HCT116 (cell line): ENCODE measurements at regions not wholly inside any gene's neighbourhood (a gene's known extent, or its start where the extent isn't known, plus 50 kb on each side); places are given as distances from the start of the nearest gene placed in this dataset.

Source experiments
- ATAC-seq: fragments of 200-7000 bp; cut with Tn5 transposase; 2 replicates; pipeline ENCODE4 v1.9.1; 2020; ENCODE audit warnings: mild to moderate bottlenecking, moderate library complexity
- BruUV-seq: library from RNA; stranded (reverse); fragments of 400-500 nt; replicated peaks from 2 replicates; lab custom pipeline; 2021; lab: Mats Ljungman, UMichigan
- CTCF ChIA-PET: fragments of 300-600 bp; sonication (Branson Sonifier 250); formaldehyde crosslinking; loops from one replicate; lab custom pipeline; 2021; ENCODE audit warnings: antibody characterized with exemption; lab: Charles Lee
- POLR2A ChIA-PET: fragments of 300-600, 350-600 bp; sonication (Branson Sonifier 250); formaldehyde crosslinking; loops from one replicate; lab custom pipeline; 2021; ENCODE audit warnings: antibody characterized with exemption; lab: Charles Lee
- RAD21 ChIA-PET, 2 experiments: fragments of 300-600 bp; sonication (Branson Sonifier 250); formaldehyde crosslinking; loops; one replicate each; lab custom pipeline; 2023; ENCODE audit warnings: low total read pairs in 2 of 2; ENCODE audit not compliant: uncharacterized antibody in 2 of 2, unreplicated experiment in 2 of 2, low non-redundant PET in 1 of 2; lab: Charles Lee
- DNase-seq: peaks from one replicate; pipeline ENCODE4 v3.0.0-alpha.2; 2010; ENCODE audit warnings: low read depth, low spot score
- H2AFZ ChIP-seq: fragments of 200-600 bp; shearing (Covaris generic), sonication (generic); 2 replicates; pipeline ENCODE4 v1.6.1; 2017; ENCODE audit warnings: low read depth, mixed run types, mixed read lengths, antibody characterized with exemption, low read length; ENCODE audit not compliant: poor library complexity, severe bottlenecking
- H3K27ac ChIP-seq: 2 replicates; pipeline ENCODE4 v1.5.1; 2012; ENCODE audit warnings: low read depth, low read length
- H3K27me3 ChIP-seq: fragments of 200-600 bp; sonication (generic); 2 replicates; pipeline ENCODE4 v1.6.1; 2016; ENCODE audit warnings: mixed run types, low read length, mixed read lengths; ENCODE audit not compliant: insufficient read depth
- H3K36me3 ChIP-seq, 2 experiments: fragments of 200-500 bp in 1 of 2; fragments of 200-600 bp in 1 of 2; sonication (Bioruptor generic) in 1 of 2; sonication (generic) in 1 of 2; 2 replicates each; pipeline versions ENCODE4 v1.5.1 to v1.6.1; 2014 to 2016; ENCODE audit warnings: low read length in 2 of 2, inconsistent platforms in 1 of 2, mixed read lengths in 1 of 2, mixed run types in 1 of 2; ENCODE audit not compliant: insufficient read depth in 2 of 2, control insufficient read depth in 1 of 2
- H3K4me1 ChIP-seq, 2 experiments: fragments of 200-600 bp in 1 of 2; sonication (generic) in 1 of 2; 2 replicates each; pipeline versions ENCODE4 v1.5.1 to v1.6.1; 2012 to 2017; ENCODE audit warnings: low read length in 2 of 2, inconsistent platforms in 1 of 2, mild to moderate bottlenecking in 1 of 2, mixed read lengths in 1 of 2, mixed run types in 1 of 2, moderate library complexity in 1 of 2; ENCODE audit not compliant: insufficient read depth in 2 of 2, control insufficient read depth in 1 of 2
- H3K4me2 ChIP-seq: fragments of 200-600 bp; sonication (generic); 2 replicates; pipeline ENCODE4 v1.6.1; 2017; ENCODE audit warnings: mixed run types, low read length, mixed read lengths
- H3K4me3 ChIP-seq, 2 experiments: fragments of 200-600 bp in 1 of 2; sonication (generic) in 1 of 2; replicated peaks in 1 of 2; 2 replicates each; pipeline ENCODE4 v1.5.1; 2011 to 2016; ENCODE audit warnings: low read length in 2 of 2, control low read depth in 1 of 2, low read depth in 1 of 2, mild to moderate bottlenecking in 1 of 2, mixed read lengths in 1 of 2, mixed run types in 1 of 2
- H3K79me2 ChIP-seq: fragments of 200-600 bp; sonication (generic); 2 replicates; pipeline ENCODE4 v1.6.1; 2017; ENCODE audit warnings: mild to moderate bottlenecking, mixed run types, low read length, moderate library complexity, mixed read lengths; ENCODE audit not compliant: insufficient read depth
- H3K9ac ChIP-seq: fragments of 200-600 bp; sonication (generic); 2 replicates; pipeline ENCODE4 v1.6.1; 2016; ENCODE audit warnings: low read length, mixed read lengths
- H3K9me2 ChIP-seq: fragments of 200-600 bp; sonication (generic), shearing (Covaris generic); 2 replicates; pipeline ENCODE4 v1.6.1; 2017; ENCODE audit warnings: mixed run types, mild to moderate bottlenecking, moderate library complexity; ENCODE audit not compliant: insufficient read depth
- H3K9me3 ChIP-seq, 2 experiments: fragments of 200-500 bp in 1 of 2; fragments of 200-600 bp in 1 of 2; sonication (Bioruptor generic) in 1 of 2; sonication (generic) in 1 of 2; 2 replicates each; pipeline ENCODE4 v1.6.1; 2014 to 2017; ENCODE audit warnings: low read length in 2 of 2, mixed read lengths in 2 of 2, inconsistent platforms in 1 of 2, low read depth in 1 of 2, mild to moderate bottlenecking in 1 of 2, mixed run types in 1 of 2, moderate library complexity in 1 of 2; ENCODE audit not compliant: control insufficient read depth in 1 of 2, insufficient read depth in 1 of 2
- H4K20me1 ChIP-seq: fragments of 200-600 bp; sonication (generic), shearing (Covaris generic); 2 replicates; pipeline ENCODE4 v1.6.1; 2017; ENCODE audit warnings: mixed run types, mild to moderate bottlenecking, moderate library complexity; ENCODE audit not compliant: insufficient read depth
- CTCF ChIP-seq, 3 experiments: fragments of 200-600 bp in 1 of 3; sonication (generic) in 1 of 3; IDR thresholded peaks in 2 of 3; conservative IDR thresholded peaks in 1 of 3; 2 replicates each; pipeline ENCODE4 v1.5.1; 2012 to 2017; ENCODE audit warnings: low read depth in 2 of 3, low read length in 2 of 3, antibody characterized with exemption in 1 of 3, borderline replicate concordance in 1 of 3, control low read depth in 1 of 3, mild to moderate bottlenecking in 1 of 3, mixed read lengths in 1 of 3, mixed run types in 1 of 3, moderate library complexity in 1 of 3; ENCODE audit not compliant: insufficient read depth in 1 of 3
- EGR1 ChIP-seq: IDR thresholded peaks from 2 replicates; pipeline ENCODE4 v1.6.1; 2012; ENCODE audit warnings: low read depth
- ELF1 ChIP-seq: IDR thresholded peaks from 2 replicates; pipeline ENCODE4 v1.6.1; 2012; ENCODE audit warnings: low read depth, borderline replicate concordance
- EZH2 ChIP-seq: fragments of 200-600 bp; sonication (generic); IDR thresholded peaks from 2 replicates; pipeline ENCODE4 v1.6.1; 2017; ENCODE audit warnings: antibody characterized with exemption, mixed run types
- EZH2phosphoT487 ChIP-seq: fragments of 200-600 bp; IDR thresholded peaks from 2 replicates; pipeline ENCODE4 v1.6.1; 2018; ENCODE audit warnings: antibody characterized with exemption, borderline replicate concordance
- FOSL1 ChIP-seq: IDR thresholded peaks from 2 replicates; pipeline ENCODE4 v1.6.1; 2012; ENCODE audit warnings: low read depth
- MAX ChIP-seq: IDR thresholded peaks from 2 replicates; pipeline ENCODE4 v1.6.1; 2012
- POLR2AphosphoS5 ChIP-seq: IDR thresholded peaks from 2 replicates; pipeline ENCODE4 v1.6.1; 2011; ENCODE audit warnings: mild to moderate bottlenecking, low read depth, low read length, moderate library complexity
- RAD21 ChIP-seq: IDR thresholded peaks from 2 replicates; pipeline ENCODE4 v1.6.1; 2012; ENCODE audit warnings: low read depth, mild to moderate bottlenecking
- REST ChIP-seq: IDR thresholded peaks from 2 replicates; pipeline ENCODE4 v1.6.1; 2012; ENCODE audit warnings: low read depth
- SIN3A ChIP-seq: IDR thresholded peaks from 2 replicates; pipeline ENCODE4 v1.6.1; 2012; ENCODE audit warnings: low read depth
- SP1 ChIP-seq: IDR thresholded peaks from 2 replicates; pipeline ENCODE4 v1.6.1; 2012; ENCODE audit warnings: low read depth
- SRF ChIP-seq: IDR thresholded peaks from 2 replicates; pipeline ENCODE4 v1.6.1; 2012; ENCODE audit warnings: low read depth
- TCF7L2 ChIP-seq: IDR thresholded peaks from 2 replicates; pipeline ENCODE4 v1.7.0; 2011; ENCODE audit warnings: borderline replicate concordance, inconsistent platforms; ENCODE audit not compliant: insufficient read depth, insufficient read length; ENCODE audit errors: extremely low read depth
- YY1 ChIP-seq: IDR thresholded peaks from 2 replicates; pipeline ENCODE4 v1.6.1; 2011; ENCODE audit warnings: low read length, low read depth, moderate library complexity, mild to moderate bottlenecking; ENCODE audit not compliant: insufficient replicate concordance; ENCODE audit errors: extremely low read depth
- ZFX ChIP-seq: fragments of 450-650 bp; IDR thresholded peaks from 2 replicates; pipeline ENCODE4 v1.6.1; 2017
- ZNF274 ChIP-seq: fragments of 200-500 bp; sonication (Bioruptor generic); IDR thresholded peaks from 2 replicates; pipeline ENCODE4 v1.6.1; 2014; ENCODE audit warnings: mild to moderate bottlenecking, low read depth, low read length, inconsistent platforms
- intact Hi-C: fragments of 100-400 bp; cut with micrococcal nuclease; formaldehyde crosslinking; loops from 2 replicates; pipeline ENCODE4 v1.10.0; 2022
- TF ChIP-seq, protein P1 (sequence below): IDR thresholded peaks from 2 replicates; pipeline ENCODE4 v1.6.1; 2011; ENCODE audit warnings: mild to moderate bottlenecking, low read length, moderate library complexity; ENCODE audit not compliant: insufficient replicate concordance; ENCODE audit errors: extremely low read depth
- TF ChIP-seq, protein P2 (sequence below): IDR thresholded peaks from 2 replicates; pipeline ENCODE4 v1.6.1; 2012

DNA sequence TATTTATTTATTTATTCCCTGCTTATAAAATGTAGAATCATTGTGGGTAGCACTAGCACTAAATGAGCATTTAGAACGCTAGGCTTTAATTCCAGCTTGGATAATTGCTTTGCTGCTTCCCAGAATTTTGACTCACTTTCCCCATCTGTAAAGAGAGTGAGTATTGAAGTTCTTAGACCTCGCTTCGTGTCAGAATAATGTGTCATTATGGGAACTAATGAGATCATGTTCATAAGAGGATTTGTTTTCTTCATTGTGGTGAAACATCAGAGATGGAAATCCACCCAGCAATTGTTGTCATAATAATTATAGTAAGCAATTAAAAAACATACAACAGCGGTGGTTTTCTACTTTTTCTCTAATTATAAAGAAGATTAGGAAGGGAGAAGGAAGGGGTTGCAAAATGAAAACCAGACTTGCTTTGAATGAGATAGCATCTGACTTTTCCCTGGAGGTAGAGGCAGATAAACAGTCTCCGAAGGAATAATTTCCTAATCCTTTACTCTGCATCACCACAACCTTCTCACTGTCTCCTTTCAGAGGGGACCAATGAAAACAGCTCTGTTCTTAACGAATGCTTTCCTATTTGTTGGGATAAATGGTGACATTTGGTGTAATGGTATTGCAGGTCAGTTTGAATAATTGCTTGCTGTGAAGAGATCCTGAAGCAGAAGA, 86.8 kb upstream of the ARHGAP5 start:
- BruUV-seq, result no TSS peak
- ATAC-seq (no peak), DNase-seq (no peak)
- peaks cover 0 to 7% of the 10 kb centered on the region in 2 experiments; a peak in 1 of 4 replicates for H3K4me1 ChIP-seq
- H3K9me3 ChIP-seq, result peaks cover 0 to 8% of the 10 kb centered on the region in 2 experiments; a peak in 2 of 4 replicates
- no peak for TF ChIP-seq YY1
- TF ChIP-seq SRF, result no peak
- TF ChIP-seq EGR1, result no peak
- no peak for TF ChIP-seq CTCF (IDR thresholded peaks at IDR 0.05 in 2 of 3, conservative IDR thresholded peaks at IDR 0.05 in 1 of 3; ENCODE audit: borderline replicate concordance in 1 of 3, insufficient read depth in 1 of 3, low read depth in 2 of 3, low read length in 2 of 3)
- no peak for TF ChIP-seq RAD21
- no peak for TF ChIP-seq REST
- no peak for TF ChIP-seq ELF1
- TF ChIP-seq, protein P1, sequence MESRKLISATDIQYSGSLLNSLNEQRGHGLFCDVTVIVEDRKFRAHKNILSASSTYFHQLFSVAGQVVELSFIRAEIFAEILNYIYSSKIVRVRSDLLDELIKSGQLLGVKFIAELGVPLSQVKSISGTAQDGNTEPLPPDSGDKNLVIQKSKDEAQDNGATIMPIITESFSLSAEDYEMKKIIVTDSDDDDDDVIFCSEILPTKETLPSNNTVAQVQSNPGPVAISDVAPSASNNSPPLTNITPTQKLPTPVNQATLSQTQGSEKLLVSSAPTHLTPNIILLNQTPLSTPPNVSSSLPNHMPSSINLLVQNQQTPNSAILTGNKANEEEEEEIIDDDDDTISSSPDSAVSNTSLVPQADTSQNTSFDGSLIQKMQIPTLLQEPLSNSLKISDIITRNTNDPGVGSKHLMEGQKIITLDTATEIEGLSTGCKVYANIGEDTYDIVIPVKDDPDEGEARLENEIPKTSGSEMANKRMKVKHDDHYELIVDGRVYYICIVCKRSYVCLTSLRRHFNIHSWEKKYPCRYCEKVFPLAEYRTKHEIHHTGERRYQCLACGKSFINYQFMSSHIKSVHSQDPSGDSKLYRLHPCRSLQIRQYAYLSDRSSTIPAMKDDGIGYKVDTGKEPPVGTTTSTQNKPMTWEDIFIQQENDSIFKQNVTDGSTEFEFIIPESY, result no peak
- no peak for TF ChIP-seq ZFX
- TF ChIP-seq EZH2phosphoT487, result no peak
- TF ChIP-seq EZH2, result no peak
- TF ChIP-seq MAX, result no peak
- TF ChIP-seq, protein P2, sequence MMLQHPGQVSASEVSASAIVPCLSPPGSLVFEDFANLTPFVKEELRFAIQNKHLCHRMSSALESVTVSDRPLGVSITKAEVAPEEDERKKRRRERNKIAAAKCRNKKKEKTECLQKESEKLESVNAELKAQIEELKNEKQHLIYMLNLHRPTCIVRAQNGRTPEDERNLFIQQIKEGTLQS, result no peak
- no peak for TF ChIP-seq TCF7L2
- no peak for TF ChIP-seq SP1
- TF ChIP-seq POLR2AphosphoS5, result no peak
- no peak for TF ChIP-seq FOSL1
- TF ChIP-seq ZNF274, result no peak
- no peak for TF ChIP-seq SIN3A
- H3K9ac ChIP-seq, result no peak overlapping the region
- no peak overlapping the region for H2AFZ ChIP-seq
- H3K36me3 ChIP-seq, result no peaks in the 10 kb centered on the region
- H3K27me3 ChIP-seq, result no peaks in the 10 kb centered on the region
- H3K4me2 ChIP-seq, result no peak overlapping the region
- ChIA-PET POLR2A (no interaction called here), RAD21 (no interaction called here), CTCF (no interaction called here)
- no peaks in the 10 kb centered on the region for H3K9me2 ChIP-seq
- H3K27ac ChIP-seq, result no peak overlapping the region
- intact Hi-C loops, result no loop called here
- no peak overlapping the region for H3K4me3 ChIP-seq
- no peaks in the 10 kb centered on the region for H4K20me1 ChIP-seq
- no peaks in the 10 kb centered on the region for H3K79me2 ChIP-seq
